GM21786 (cell line): ENCODE measurements at regions not wholly inside any gene's neighbourhood (a gene's known extent, or its start where the extent isn't known, plus 50 kb on each side); places are given as distances from the start of the nearest gene placed in this dataset.

Experiments used
- ATAC-seq: cut with Tn5 transposase; IDR thresholded peaks from one replicate; pipeline ENCODE4 v1.9.1; 2021; ENCODE audit not compliant: unreplicated experiment

- no peak for ATAC-seq
Observed at GRCh38 chr6:126091466-126091865, 105.1 kb downstream of the TRMT11 start.

DNA sequence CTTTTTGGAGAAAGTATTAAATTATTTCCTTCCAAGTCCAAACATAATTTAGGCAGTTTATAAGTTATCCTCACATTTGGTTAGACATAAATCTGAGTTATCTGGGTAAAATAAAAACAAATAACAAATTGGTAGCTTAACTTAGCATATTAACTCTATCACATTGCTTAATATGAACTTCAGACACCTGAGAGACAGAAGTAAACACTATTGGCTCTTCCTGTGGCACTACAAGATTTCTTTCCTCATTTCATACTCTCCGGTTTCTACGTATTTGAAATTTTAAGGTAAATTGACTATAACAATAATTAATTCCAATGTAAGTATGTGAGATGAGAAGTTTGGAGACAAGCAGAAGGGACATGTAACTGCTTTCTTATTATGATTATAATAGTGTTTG lies 106.8 kb downstream of the TRMT11 start:
- ATAC-seq = no peak

DNA sequence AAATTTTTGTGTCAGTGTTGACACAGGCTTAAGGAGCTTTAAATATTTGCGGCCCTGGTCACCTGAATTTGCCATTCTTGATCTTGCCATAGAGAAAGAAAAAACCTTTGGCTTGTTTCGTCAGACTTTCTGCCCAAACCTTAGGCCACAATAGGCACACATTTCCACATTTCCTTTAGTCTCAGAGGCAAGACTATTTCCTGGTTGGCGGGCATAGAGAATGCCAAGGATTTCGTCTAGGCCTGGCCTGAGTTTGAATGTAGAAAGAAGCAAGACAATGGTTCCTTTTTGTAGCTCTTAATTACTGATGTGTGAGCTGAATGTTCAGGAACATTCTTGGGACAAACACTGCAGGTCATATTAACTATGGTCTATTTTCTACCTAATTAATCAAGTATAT lies 108.1 kb downstream of the TRMT11 start:
- ATAC-seq = no peak

DNA sequence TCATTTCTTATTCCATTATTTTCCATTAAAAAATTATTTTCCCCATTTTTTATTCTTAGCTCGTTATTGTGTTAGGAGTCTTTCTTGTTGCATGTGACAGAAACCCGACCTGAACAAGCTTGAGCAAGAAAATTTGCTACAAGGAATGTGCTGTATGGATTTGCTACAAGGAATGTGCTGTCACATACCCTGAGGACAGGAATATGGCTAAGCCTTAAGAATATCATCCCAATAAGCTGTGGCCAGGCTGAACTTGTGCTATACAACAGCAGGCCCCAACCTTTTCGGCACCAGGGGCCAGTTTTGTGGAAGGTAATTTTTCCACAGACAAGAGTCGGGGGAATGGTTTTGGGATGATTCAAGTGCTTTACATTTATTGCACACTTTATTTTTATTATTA lies 114.0 kb downstream of the TRMT11 start:
- ATAC-seq = no peak

GRCh38 chr6:126102358-126102757 lies 116.0 kb downstream of the TRMT11 start:
- ATAC-seq = no peak

GRCh38 chr6:126103993-126104392 lies 117.7 kb downstream of the TRMT11 start:
- ATAC-seq = no peak

DNA sequence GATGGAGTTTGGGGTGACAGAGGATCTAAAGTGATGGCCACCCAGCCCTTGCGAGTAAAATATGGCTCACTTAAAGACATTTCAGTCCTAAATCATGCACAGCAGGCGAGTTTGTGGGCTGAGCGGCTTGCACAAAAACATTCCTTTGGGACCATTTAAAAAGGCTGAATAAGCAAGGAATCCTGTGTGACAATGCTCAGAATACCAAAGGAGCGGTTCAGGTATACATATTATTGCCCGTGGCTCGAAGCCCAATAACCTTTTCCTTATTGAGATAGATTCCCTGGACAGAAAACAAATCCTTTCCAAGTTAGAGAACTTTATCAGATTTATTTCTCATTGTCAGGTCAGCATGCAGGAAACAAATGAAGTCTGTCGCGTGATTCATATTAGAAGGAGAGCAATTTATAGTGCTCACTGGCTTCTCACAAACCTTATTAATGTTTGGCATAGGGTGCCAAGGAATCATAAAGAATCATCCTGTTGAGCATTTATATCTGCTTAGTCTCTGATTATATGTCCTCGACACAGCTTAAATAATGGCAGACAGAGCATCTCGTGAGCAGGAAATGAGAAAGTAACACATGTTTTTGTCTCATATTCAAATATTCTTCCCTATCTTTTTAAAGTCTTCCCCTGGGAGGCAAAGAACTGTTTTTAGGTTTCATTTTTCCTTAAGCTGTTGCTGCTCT lies 121.3 kb downstream of the TRMT11 start:
- ATAC-seq = no peak

DNA sequence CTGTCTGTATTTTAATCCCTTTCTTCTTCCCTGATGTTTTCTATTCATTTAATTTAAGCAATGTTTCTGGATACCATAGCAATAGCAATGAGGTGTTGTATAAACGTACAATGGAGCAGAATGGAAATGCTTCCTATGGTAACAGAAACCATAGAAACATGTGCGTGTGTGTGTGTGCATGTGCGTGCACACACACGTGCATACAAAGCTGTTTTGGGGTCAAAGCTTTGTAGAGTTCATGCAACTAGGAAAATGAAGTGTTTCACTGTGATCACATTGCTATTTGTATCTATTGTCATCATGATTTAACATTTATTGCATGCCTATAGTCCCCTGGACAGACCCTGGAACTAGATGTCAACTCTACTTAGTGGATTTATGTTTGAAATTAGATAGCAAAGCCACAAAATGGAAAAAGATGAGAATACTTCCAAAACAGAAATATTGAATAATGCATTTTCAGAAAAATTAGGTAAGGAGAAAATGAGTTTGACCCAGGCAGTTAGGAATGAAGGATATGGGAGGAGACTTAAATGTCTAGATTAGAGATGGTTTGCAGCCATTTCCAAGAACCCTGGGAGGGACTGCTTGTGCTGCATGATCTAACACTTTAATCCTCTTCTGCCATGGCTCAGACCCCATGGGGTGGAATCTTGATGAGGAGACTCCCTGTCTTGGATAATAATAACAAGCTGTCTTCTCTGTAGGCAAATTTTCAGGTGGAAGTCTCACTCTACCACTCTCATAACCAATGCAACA lies 124.4 kb downstream of the TRMT11 start:
- ATAC-seq = no peak

- no peak for ATAC-seq
Observed at GRCh38 chr6:126111327-126111726, 125.0 kb downstream of the TRMT11 start.

DNA sequence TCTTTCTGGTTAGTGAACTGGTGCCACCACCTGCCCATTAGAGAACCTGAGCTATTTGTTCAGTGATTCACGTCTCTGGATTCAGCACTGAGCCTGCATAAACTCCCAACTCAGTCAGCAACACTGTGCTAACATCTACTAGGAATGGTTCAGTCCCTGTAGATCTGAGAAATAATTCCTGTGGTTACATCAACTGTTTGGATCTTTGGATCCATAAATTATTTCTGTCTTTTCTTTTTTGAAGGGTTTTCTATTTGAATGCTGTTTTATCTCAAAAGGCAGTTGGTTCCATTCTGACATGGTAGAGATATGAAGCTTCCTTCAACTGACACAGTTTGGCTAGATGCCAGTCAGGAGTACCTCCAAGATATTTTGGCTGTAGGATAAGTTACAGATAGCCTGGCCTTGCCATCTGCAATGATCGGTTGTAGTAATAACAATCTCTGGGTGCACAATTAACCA lies 125.9 kb downstream of the TRMT11 start:
- no peak for ATAC-seq

GRCh38 chr6:126113261-126113660 lies 126.9 kb downstream of the TRMT11 start:
- peak; percentile 63 for ATAC-seq

GRCh38 chr6:126117251-126117650 lies 130.9 kb downstream of the TRMT11 start:
- no peak for ATAC-seq

- no peak for ATAC-seq
Observed at GRCh38 chr6:126118058-126118755, 131.9 kb downstream of the TRMT11 start.

GRCh38 chr6:126118936-126119335 lies 132.6 kb downstream of the TRMT11 start:
- ATAC-seq = no peak

DNA sequence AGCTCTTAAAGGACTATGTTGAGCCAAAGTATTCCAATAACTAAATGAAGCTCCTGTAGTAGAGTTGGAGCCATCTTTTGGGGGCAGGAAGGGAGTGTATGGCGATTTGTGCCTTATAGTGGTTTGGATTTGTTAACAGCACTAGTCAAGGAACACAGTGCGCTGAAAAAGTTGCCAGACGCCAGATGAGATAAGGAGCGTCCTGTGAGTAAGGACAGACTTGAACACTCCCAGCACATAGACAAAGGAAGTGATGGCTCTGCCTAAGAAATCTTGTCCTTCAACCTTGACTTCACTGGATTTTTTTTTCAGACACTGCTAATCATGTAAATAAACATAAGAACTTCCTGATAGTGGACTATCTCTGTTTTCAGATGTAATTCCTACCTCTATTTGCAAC lies 136.9 kb downstream of the TRMT11 start:
- ATAC-seq = no peak

DNA sequence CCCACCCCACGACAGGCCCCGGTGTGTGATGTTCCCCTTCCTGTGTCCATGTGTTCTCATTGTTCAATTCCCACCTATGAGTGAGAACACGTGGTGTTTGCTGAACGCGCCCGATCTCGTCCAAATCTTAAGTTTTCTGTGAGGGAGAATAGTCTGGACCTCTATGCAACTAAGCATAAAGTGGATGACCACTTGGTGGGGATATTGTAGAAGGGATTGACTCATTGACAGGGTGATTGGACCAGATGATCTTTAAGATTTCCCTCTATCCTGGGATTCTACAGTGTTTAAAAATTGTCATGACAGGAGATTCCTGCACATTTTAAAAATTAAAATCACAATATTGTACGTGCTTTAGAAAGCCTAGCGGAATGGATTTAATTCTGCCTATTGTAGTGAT lies 141.3 kb downstream of the TRMT11 start:
- no peak for ATAC-seq

DNA sequence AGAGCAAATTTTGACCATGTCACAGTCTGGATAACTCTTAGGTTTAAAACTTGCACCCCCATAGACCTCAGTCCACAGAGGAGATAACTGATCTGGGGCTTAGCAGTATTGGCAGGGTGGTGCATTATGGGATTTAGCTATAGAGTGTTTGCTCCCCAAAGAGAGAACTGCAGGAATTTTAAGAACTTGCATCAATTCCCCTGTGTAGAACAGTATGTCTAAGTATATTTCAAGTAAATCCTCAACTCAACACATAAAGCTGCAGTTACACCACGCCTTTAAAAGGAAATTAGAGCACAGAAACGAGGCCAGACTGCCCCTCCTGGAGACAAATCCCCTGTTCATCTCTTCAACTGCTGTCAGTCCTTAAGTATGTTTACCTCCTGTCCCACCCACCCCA lies 144.9 kb downstream of the TRMT11 start:
- ATAC-seq = no peak

- ATAC-seq = no peak
Observed at GRCh38 chr6:126133984-126134383, 147.6 kb downstream of the TRMT11 start.

- no peak for ATAC-seq
Observed at GRCh38 chr6:126134491-126134890, 148.2 kb downstream of the TRMT11 start.

- no peak for ATAC-seq
Observed at GRCh38 chr6:126140015-126140414, 153.7 kb downstream of the TRMT11 start.

DNA sequence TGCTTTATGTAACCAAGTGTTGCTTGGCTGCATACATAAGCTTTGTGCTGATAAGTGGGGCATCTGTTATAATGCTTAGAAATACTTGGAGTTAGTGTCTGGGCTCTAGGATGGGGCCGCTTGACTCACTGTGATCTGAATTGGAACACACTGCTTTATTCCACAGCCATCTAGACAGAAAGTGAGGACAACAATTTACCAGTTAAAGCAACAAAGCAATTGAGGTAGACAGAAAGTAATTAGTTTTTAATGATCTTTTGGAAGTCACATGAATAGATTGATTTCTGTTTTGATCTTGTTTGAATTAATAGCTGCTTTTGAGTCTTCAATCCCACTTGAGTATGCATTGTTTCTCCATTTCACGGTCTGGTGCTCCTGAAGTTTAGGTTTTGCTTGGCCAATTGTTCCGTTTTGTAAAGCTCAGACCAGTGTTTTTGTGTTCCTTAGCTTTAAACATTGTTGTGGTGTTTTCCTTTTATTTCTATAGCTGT lies 157.5 kb downstream of the TRMT11 start:
- no peak for ATAC-seq

DNA sequence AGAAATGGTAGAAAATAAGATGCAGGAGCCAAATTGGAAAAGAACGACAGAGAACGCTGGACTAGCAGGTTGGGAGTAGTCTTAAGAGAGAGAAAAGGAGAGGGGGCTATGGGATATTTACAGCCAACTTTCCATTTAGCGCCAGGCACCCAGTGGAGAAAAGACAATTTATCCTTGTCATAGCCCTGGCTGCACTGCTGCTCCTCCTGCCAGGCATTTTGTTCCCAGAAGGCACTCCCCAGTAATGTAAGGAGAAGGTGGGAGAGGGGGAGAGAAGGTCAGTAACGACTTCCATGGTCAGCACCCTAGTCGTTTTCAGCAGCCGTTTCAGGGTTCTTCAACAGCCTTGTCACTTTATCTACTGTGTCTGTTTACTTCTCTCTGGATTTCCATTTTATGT lies 159.0 kb downstream of the TRMT11 start:
- no peak for ATAC-seq
